Esophagus muscularis mucosa (tissue), 4 donors: ENCODE measurements at regions not wholly inside any gene's neighbourhood (a gene's known extent, or its start where the extent isn't known, plus 50 kb on each side); places are given as distances from the start of the nearest gene placed in this dataset.

Source experiments
- DNase-seq: peaks from one replicate; pipeline ENCODE4 v3.0.0-alpha.2; 2017; ENCODE audit errors: extremely low spot score
- H3K27ac ChIP-seq, 4 donors: fragments of 200-600 bp; sonication (generic); replicated peaks in 1 of 4; 1 replicate in 3 of 4; 2 replicates in 1 of 4; pipeline ENCODE4 v1.5.1; 2016 to 2019; ENCODE audit warnings: mild to moderate bottlenecking in 1 of 4
- H3K27me3 ChIP-seq, 4 donors: fragments of 200-600 bp; sonication (generic); one replicate each; pipeline versions ENCODE4 v1.5.1 to v1.6.0; 2016 to 2019
- H3K36me3 ChIP-seq, 4 donors: fragments of 200-600 bp; sonication (generic); one replicate each; pipeline ENCODE4 v1.5.1; 2016 to 2019
- H3K4me1 ChIP-seq, 4 donors: fragments of 200-600 bp; sonication (generic); one replicate each; pipeline ENCODE4 v1.5.1; 2016 to 2019
- H3K4me3 ChIP-seq, 4 donors: fragments of 200-600 bp; sonication (generic); 1 replicate in 2 of 4; 2 replicates in 2 of 4; pipeline ENCODE4 v1.5.1; 2016 to 2019; ENCODE audit warnings: mild to moderate bottlenecking in 4 of 4, moderate library complexity in 1 of 4
- H3K9me3 ChIP-seq, 4 donors: fragments of 200-600 bp; sonication (generic); 1 replicate in 3 of 4; 2 replicates in 1 of 4; pipeline ENCODE4 v1.5.1; 2016 to 2019
- EP300 ChIP-seq: sonication (generic); formaldehyde crosslinking; IDR thresholded peaks from one replicate; pipeline ENCODE4 v1.6.1; 2017; ENCODE audit warnings: antibody characterized with exemption
- POLR2A ChIP-seq: fragments of 450-650 bp; IDR thresholded peaks from one replicate; pipeline ENCODE4 v1.6.1; 2017; ENCODE audit warnings: antibody characterized with exemption, moderate library complexity, mild to moderate bottlenecking, low read depth
- POLR2AphosphoS5 ChIP-seq, 2 donors: sonication (generic); formaldehyde crosslinking; IDR thresholded peaks; one replicate each; pipeline ENCODE4 v1.6.1; 2017; ENCODE audit warnings: antibody characterized with exemption in 2 of 2
- WGBS: methylation state at CpG from one replicate; pipeline ENCODE4 v1.1.5; 2018; 5-methylcytosine and 5-hydroxymethylcytosine counted together
- intact Hi-C: fragments of 100-400 bp; cut with DNase I; formaldehyde crosslinking; loops from one replicate; pipeline ENCODE4 v1.15.1; 2023
- TF ChIP-seq, protein P1 (sequence below), 3 experiments: fragments of 200-600 bp in 2 of 3; fragments of 450-650 bp in 1 of 3; sonication (generic) in 2 of 3; IDR thresholded peaks; one replicate each; pipeline ENCODE4 v1.5.1; 2017 to 2019; ENCODE audit warnings: antibody characterized with exemption in 3 of 3, mild to moderate bottlenecking in 2 of 3, moderate library complexity in 1 of 3

DNA sequence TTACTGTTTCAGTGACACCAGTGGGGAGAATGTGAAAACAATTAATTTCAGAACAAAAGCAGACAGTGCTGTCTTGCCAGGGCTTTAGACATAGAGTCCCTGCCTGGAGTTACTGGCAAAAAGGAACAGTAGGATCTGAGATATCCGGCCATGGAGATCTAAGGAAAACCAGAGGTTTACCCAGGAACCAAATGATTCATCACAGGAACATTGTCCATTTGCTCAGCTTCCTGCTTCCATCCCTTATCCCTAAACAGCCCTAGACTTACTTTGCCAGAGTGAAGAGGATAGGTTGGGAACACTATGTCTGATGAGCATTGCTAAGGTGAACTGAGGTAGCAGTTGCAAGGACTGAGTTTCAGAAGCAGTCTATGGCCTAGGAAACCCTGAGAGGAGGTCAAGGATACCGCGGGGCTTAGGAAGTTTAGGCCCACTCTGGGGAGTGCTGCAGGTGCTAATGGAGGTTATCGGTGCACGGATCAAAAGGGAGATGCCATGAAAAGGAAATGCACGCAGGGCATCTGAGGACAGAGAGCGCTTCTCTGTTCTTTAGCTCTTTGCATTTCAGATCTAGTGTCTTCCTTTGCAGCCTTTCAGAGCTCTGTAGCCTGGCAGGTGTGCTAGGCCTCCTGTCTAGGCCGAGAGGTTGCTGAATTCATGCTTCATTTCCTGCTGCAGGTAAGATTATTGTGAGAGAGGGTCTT, 223.9 kb downstream of the CDCA7 start:
- no peaks in the 10 kb centered on the region for H3K36me3 ChIP-seq
- H3K4me1 ChIP-seq, result no peaks in the 10 kb centered on the region
- no peaks in the 10 kb centered on the region for H3K9me3 ChIP-seq
- DNase-seq, result no peak
- H3K27me3 ChIP-seq, result peaks cover 0 to 7% (median 0%) of the 10 kb centered on the region in 4 donors
- intact Hi-C loops, result no loop called here
- no peak overlapping the region for H3K27ac ChIP-seq
- no peak overlapping the region for H3K4me3 ChIP-seq
- WGBS, result 94% methylated on average over 8 of the region's 8 CpGs
- TF ChIP-seq, protein P1, sequence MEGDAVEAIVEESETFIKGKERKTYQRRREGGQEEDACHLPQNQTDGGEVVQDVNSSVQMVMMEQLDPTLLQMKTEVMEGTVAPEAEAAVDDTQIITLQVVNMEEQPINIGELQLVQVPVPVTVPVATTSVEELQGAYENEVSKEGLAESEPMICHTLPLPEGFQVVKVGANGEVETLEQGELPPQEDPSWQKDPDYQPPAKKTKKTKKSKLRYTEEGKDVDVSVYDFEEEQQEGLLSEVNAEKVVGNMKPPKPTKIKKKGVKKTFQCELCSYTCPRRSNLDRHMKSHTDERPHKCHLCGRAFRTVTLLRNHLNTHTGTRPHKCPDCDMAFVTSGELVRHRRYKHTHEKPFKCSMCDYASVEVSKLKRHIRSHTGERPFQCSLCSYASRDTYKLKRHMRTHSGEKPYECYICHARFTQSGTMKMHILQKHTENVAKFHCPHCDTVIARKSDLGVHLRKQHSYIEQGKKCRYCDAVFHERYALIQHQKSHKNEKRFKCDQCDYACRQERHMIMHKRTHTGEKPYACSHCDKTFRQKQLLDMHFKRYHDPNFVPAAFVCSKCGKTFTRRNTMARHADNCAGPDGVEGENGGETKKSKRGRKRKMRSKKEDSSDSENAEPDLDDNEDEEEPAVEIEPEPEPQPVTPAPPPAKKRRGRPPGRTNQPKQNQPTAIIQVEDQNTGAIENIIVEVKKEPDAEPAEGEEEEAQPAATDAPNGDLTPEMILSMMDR (IDR thresholded peaks at IDR 0.05), result no peak
- no peak for TF ChIP-seq POLR2AphosphoS5 (IDR thresholded peaks at IDR 0.05)
- no peak for TF ChIP-seq POLR2A
- TF ChIP-seq EP300, result no peak

DNA sequence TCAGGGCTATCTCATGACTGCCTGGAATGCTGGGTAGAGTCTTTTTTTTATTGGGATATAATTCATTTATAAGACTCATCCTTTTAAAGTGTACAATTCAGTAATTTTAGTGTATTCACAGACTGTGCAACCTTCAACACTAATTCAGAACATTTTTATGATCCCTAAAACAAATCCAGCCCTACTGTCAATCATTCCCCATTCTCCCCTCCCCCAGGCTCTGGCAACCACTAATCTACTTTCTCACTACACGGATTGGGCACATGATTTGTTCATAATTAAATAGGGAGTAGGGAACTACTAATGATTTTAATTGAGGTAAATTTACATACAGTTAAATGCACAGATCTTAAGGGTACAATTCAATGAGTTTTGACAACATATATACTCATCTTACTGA, 225.7 kb downstream of the CDCA7 start:
- H3K36me3 ChIP-seq, result no peaks in the 10 kb centered on the region
- no peaks in the 10 kb centered on the region for H3K4me1 ChIP-seq
- no peak overlapping the region for H3K4me3 ChIP-seq
- TF ChIP-seq POLR2A (no peak), POLR2AphosphoS5 (IDR thresholded peaks at IDR 0.05) (no peak), EP300 (no peak)
- TF ChIP-seq, protein P1 (IDR thresholded peaks at IDR 0.05), result no peak
- DNase-seq, result no peak
- WGBS, result 75% methylated on average over 1 of the region's 1 CpG
- H3K9me3 ChIP-seq, result no peaks in the 10 kb centered on the region
- intact Hi-C loops, result no loop called here
- H3K27ac ChIP-seq, result no peak overlapping the region
- H3K27me3 ChIP-seq, result peaks cover 0 to 7% (median 0%) of the 10 kb centered on the region in 4 donors

DNA sequence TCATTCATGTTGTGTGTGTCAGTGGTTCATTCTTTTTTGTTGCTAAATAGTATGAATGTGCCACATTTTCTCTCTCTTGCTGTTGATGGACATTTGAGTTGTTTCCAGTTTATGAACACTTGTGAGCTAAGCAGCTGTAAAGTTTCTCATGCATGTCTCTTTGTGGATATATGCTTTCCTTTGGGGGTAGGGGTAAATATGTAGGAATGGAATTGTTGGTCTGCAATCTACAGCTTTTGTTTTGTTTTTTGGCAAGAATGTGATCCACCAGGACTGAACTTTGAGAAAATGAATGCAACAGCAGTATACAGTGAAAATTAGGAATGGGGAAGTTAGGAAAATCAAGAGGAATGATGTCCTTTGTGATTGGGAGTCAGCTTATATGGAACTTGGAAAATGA, 226.3 kb downstream of the CDCA7 start:
- H3K4me1 ChIP-seq, result no peaks in the 10 kb centered on the region
- peaks cover 0 to 7% (median 0%) of the 10 kb centered on the region in 4 donors for H3K27me3 ChIP-seq
- H3K9me3 ChIP-seq, result no peaks in the 10 kb centered on the region
- H3K4me3 ChIP-seq, result no peak overlapping the region
- H3K36me3 ChIP-seq, result no peaks in the 10 kb centered on the region
- intact Hi-C loops, result no loop called here
- no peak overlapping the region for H3K27ac ChIP-seq
- no peak for DNase-seq
- TF ChIP-seq POLR2A, result no peak
- TF ChIP-seq POLR2AphosphoS5 (IDR thresholded peaks at IDR 0.05), result no peak
- TF ChIP-seq, protein P1 (IDR thresholded peaks at IDR 0.05), result no peak
- no peak for TF ChIP-seq EP300

DNA sequence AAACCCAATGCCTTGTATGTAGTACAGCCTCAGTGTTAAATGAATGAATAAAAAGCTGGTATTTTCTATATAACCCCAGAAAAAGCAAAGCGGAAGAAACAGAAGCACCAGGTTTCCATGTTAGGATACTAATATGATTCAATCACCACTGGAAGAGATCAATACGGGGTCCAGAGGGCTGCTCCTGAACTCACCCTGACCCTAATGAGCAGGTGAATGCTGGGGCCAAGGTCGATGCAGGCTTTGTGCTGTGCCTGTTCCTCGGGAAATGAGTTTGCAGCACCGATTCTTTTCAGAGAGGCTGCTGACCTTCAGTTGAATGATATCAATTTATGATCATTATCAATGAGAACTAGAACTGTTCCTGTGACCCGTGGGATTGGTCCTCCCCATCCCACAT, 228.5 kb downstream of the CDCA7 start:
- no peak overlapping the region for H3K4me3 ChIP-seq
- H3K9me3 ChIP-seq, result no peaks in the 10 kb centered on the region
- H3K36me3 ChIP-seq, result no peaks in the 10 kb centered on the region
- H3K4me1 ChIP-seq, result no peaks in the 10 kb centered on the region
- TF ChIP-seq POLR2AphosphoS5 (IDR thresholded peaks at IDR 0.05) (no peak), POLR2A (no peak), EP300 (no peak)
- TF ChIP-seq, protein P1 (IDR thresholded peaks at IDR 0.05), result no peak
- H3K27me3 ChIP-seq, result peaks cover 0 to 7% (median 0%) of the 10 kb centered on the region in 4 donors
- no peak overlapping the region for H3K27ac ChIP-seq
- no peak for DNase-seq
- WGBS, result 87% methylated on average over 6 of the region's 6 CpGs
- intact Hi-C loops, result no loop called here

DNA sequence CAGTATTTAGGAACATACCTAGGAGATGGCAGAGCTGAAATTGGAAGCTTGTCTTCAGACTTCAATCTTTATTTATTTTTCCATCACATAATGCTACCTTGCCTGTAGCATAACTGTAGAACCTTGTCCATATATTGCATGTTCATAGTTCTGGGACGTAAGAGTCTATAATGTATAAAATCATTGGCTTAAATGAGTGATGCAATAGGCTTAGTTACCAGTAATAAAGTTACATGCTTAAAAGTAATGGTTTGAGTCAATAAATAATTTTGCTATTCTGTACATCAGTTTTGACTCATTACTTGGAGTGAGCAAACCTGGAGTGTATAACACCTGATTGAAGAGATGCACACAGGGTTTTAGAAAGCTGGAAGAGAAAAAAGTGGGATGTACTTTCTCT, 229.3 kb downstream of the CDCA7 start:
- H3K36me3 ChIP-seq, result no peaks in the 10 kb centered on the region
- H3K27me3 ChIP-seq, result peaks cover 0 to 12% (median 0%) of the 10 kb centered on the region in 4 donors
- no peak overlapping the region for H3K27ac ChIP-seq
- H3K4me3 ChIP-seq, result no peak overlapping the region
- 94% methylated on average over 1 of the region's 1 CpG for WGBS
- DNase-seq, result no peak
- H3K9me3 ChIP-seq, result no peaks in the 10 kb centered on the region
- intact Hi-C loops, result no loop called here
- TF ChIP-seq POLR2A, result no peak
- TF ChIP-seq EP300, result no peak
- TF ChIP-seq, protein P1 (IDR thresholded peaks at IDR 0.05), result no peak
- TF ChIP-seq POLR2AphosphoS5 (IDR thresholded peaks at IDR 0.05), result no peak
- H3K4me1 ChIP-seq, result no peaks in the 10 kb centered on the region
